GM23248 (cell line): ENCODE measurements at regions not wholly inside any gene's neighbourhood (a gene's known extent, or its start where the extent isn't known, plus 50 kb on each side); places are given as distances from the start of the nearest gene placed in this dataset.

ENCODE experiments used
- EZH2 ChIP-seq: fragments of 200-600 bp; sonication (generic); IDR thresholded peaks from 2 replicates; pipeline ENCODE4 v1.6.1; 2018; ENCODE audit warnings: antibody characterized with exemption, mild to moderate bottlenecking; ENCODE audit not compliant: insufficient read depth, poor library complexity, severe bottlenecking
- EZH2phosphoT487 ChIP-seq: fragments of 200-600 bp; sonication (generic); IDR thresholded peaks from 2 replicates; pipeline ENCODE4 v1.6.1; 2018; ENCODE audit warnings: antibody characterized with exemption, moderate library complexity, mild to moderate bottlenecking, low read depth; ENCODE audit not compliant: insufficient read depth

DNA sequence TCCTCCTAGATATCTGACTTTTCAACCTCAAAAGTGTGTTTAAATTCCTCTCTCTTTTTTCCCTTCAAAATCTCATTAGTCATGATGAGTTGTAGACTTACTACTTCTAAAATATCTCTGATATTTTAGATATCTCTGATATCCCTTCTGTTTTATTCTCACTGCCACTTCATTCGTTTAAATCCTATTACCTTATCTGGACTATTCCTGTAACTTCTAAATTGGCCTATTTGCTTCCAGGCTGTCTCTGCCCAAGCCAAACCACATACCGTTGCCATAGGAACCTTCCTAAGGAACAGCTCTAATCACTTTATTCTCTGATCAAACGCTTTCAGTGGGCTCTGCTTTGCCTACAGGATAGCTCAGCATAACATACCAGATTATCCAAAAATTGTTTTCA, 333.1 kb upstream of the CHRM3 start:
- TF ChIP-seq EZH2phosphoT487 (no peak), EZH2 (no peak)
